Osteoblast (primary cell): ENCODE measurements at regions not wholly inside any gene's neighbourhood (a gene's known extent, or its start where the extent isn't known, plus 50 kb on each side); places are given as distances from the start of the nearest gene placed in this dataset.

ENCODE experiments used
- DNase-seq: peaks from one replicate; pipeline ENCODE4 v3.0.0; 2011; ENCODE audit warnings: low spot score, mixed read lengths; ENCODE audit not compliant: insufficient read length; ENCODE audit errors: missing footprints
- H2AFZ ChIP-seq: 2 replicates; pipeline ENCODE4 v1.6.0; 2011; ENCODE audit warnings: mild to moderate bottlenecking, low read length
- H3K27ac ChIP-seq: 2 replicates; pipeline ENCODE4 v1.5.1; 2011; ENCODE audit warnings: mild to moderate bottlenecking, low read depth, low read length, moderate library complexity
- H3K27me3 ChIP-seq: 2 replicates; pipeline ENCODE4 v1.6.0; 2012; ENCODE audit warnings: mild to moderate bottlenecking, control low read depth, inconsistent platforms, low read length, moderate library complexity; ENCODE audit not compliant: insufficient read depth
- H3K36me3 ChIP-seq: 2 replicates; pipeline ENCODE4 v1.5.1; 2011; ENCODE audit warnings: mild to moderate bottlenecking, low read length, control low read depth, moderate library complexity; ENCODE audit not compliant: insufficient read depth
- H3K4me1 ChIP-seq: 2 replicates; pipeline ENCODE4 v1.5.1; 2011; ENCODE audit warnings: mild to moderate bottlenecking, low read length, control low read depth, moderate library complexity; ENCODE audit not compliant: insufficient read depth
- H3K4me2 ChIP-seq: 2 replicates; pipeline ENCODE4 v1.6.0; 2011; ENCODE audit warnings: mild to moderate bottlenecking, low read length; ENCODE audit not compliant: insufficient read depth
- H3K4me3 ChIP-seq: fragments of 200-600 bp; sonication (generic); 3 replicates; pipeline ENCODE4 v1.5.1; 2012; ENCODE audit warnings: mild to moderate bottlenecking, low read length, inconsistent platforms; ENCODE audit not compliant: insufficient read depth
- H3K79me2 ChIP-seq: 2 replicates; pipeline ENCODE4 v1.6.0; 2012; ENCODE audit warnings: mild to moderate bottlenecking, low read length, control low read depth, inconsistent platforms; ENCODE audit not compliant: insufficient read depth
- H3K9me3 ChIP-seq: 2 replicates; pipeline ENCODE4 v1.5.1; 2011; ENCODE audit warnings: low read depth, low read length, control low read depth
- H4K20me1 ChIP-seq: 2 replicates; pipeline ENCODE4 v1.6.0; 2012; ENCODE audit warnings: mild to moderate bottlenecking, low read length, control low read depth; ENCODE audit not compliant: insufficient read depth
- TF ChIP-seq, protein P1 (sequence below): IDR thresholded peaks from 2 replicates; pipeline ENCODE4 v1.5.1; 2011; ENCODE audit warnings: mild to moderate bottlenecking, low read depth, low read length, moderate library complexity; ENCODE audit errors: extremely low read depth

DNA sequence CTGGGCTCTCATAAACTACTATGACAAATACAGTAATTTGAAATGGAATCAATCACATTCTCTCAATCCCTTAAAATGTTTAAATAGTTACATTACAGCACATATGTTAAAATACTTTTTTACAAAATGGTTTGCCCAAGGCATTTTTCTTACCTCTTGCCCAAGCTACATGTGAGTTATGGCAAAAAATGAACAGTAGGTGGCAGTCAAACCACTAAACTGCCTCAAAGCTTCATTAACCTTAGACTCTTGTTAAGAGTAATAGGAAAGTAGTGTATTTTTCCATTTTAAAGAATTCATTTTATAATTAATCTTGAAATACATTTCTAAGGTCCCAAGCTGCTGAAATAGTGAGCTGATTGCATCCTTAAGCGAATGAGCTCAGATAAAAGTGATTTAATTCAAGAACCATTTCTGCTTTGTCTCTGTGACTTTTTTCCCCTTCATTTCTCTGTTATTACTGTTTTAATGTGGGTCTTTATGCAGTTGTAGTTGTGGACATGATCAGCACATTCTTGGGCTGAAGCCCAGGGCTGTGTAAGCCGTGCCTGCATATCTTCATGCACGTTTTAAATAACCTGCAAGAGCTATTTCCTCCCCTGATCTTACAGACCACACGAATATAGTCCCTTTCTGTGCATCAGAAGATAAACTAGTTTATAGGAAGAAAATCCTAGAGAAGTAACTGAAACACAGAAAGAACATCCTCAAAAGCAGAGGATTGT lies 311.8 kb downstream of the LNPK start:
- Histone ChIP-seq H3K36me3 (no peaks in the 10 kb centered on the region), H4K20me1 (no peaks in the 10 kb centered on the region), H2AFZ (no peak overlapping the region), H3K4me3 (no peak overlapping the region), H3K79me2 (no peaks in the 10 kb centered on the region), H3K4me1 (no peaks in the 10 kb centered on the region), H3K4me2 (no peak overlapping the region), H3K27me3 (no peaks in the 10 kb centered on the region), H3K27ac (no peak overlapping the region), H3K9me3 (no peaks in the 10 kb centered on the region)
- TF ChIP-seq, protein P1, sequence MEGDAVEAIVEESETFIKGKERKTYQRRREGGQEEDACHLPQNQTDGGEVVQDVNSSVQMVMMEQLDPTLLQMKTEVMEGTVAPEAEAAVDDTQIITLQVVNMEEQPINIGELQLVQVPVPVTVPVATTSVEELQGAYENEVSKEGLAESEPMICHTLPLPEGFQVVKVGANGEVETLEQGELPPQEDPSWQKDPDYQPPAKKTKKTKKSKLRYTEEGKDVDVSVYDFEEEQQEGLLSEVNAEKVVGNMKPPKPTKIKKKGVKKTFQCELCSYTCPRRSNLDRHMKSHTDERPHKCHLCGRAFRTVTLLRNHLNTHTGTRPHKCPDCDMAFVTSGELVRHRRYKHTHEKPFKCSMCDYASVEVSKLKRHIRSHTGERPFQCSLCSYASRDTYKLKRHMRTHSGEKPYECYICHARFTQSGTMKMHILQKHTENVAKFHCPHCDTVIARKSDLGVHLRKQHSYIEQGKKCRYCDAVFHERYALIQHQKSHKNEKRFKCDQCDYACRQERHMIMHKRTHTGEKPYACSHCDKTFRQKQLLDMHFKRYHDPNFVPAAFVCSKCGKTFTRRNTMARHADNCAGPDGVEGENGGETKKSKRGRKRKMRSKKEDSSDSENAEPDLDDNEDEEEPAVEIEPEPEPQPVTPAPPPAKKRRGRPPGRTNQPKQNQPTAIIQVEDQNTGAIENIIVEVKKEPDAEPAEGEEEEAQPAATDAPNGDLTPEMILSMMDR = peak; percentile 74
- peak; percentile 34 for DNase-seq

- H3K27me3 ChIP-seq = no peaks in the 10 kb centered on the region
- no peaks in the 10 kb centered on the region for H3K79me2 ChIP-seq
- TF ChIP-seq, protein P1 = no peak
- H3K27ac ChIP-seq = no peak overlapping the region
- no peak for DNase-seq
- H2AFZ ChIP-seq = no peak overlapping the region
- H3K4me2 ChIP-seq = no peak overlapping the region
- no peak overlapping the region for H3K4me3 ChIP-seq
- no peaks in the 10 kb centered on the region for H3K9me3 ChIP-seq
- H3K4me1 ChIP-seq = no peaks in the 10 kb centered on the region
- no peaks in the 10 kb centered on the region for H4K20me1 ChIP-seq
- H3K36me3 ChIP-seq = no peaks in the 10 kb centered on the region
Measured at GRCh38 chr2:175688243-175688642, 313.8 kb downstream of the LNPK start.

GRCh38 chr2:175687465-175687864 lies 314.6 kb downstream of the LNPK start:
- H2AFZ ChIP-seq = no peak overlapping the region
- no peaks in the 10 kb centered on the region for H3K27me3 ChIP-seq
- TF ChIP-seq, protein P1 = no peak
- no peak overlapping the region for H3K4me2 ChIP-seq
- H3K27ac ChIP-seq = no peak overlapping the region
- no peak for DNase-seq
- no peaks in the 10 kb centered on the region for H4K20me1 ChIP-seq
- H3K9me3 ChIP-seq = no peaks in the 10 kb centered on the region
- H3K4me1 ChIP-seq = no peaks in the 10 kb centered on the region
- H3K79me2 ChIP-seq = no peaks in the 10 kb centered on the region
- no peak overlapping the region for H3K4me3 ChIP-seq
- no peaks in the 10 kb centered on the region for H3K36me3 ChIP-seq

- H3K79me2 ChIP-seq = no peaks in the 10 kb centered on the region
- H4K20me1 ChIP-seq = no peaks in the 10 kb centered on the region
- TF ChIP-seq, protein P1 = no peak
- no peaks in the 10 kb centered on the region for H3K9me3 ChIP-seq
- peak; percentile 39 for DNase-seq
- no peak overlapping the region for H3K4me3 ChIP-seq
- no peak overlapping the region for H3K27ac ChIP-seq
- H3K27me3 ChIP-seq = no peaks in the 10 kb centered on the region
- H3K4me2 ChIP-seq = no peak overlapping the region
- no peak overlapping the region for H2AFZ ChIP-seq
- H3K36me3 ChIP-seq = no peaks in the 10 kb centered on the region
- no peaks in the 10 kb centered on the region for H3K4me1 ChIP-seq
Measured at GRCh38 chr2:175686002-175686401, 316.1 kb downstream of the LNPK start.
